HG03342 (cell line): ENCODE measurements at regions not wholly inside any gene's neighbourhood (a gene's known extent, or its start where the extent isn't known, plus 50 kb on each side); places are given as distances from the start of the nearest gene placed in this dataset.
"Not testable (repeated sequence)": the region's sequence is repeated elsewhere in the genome, so short reads cannot be mapped to it uniquely, and the experiment has no call there.

Source experiments
- ATAC-seq: cut with Tn5 transposase; IDR thresholded peaks from one replicate; pipeline ENCODE4 v1.9.1; 2021; ENCODE audit warnings: mild to moderate bottlenecking, moderate library complexity; ENCODE audit not compliant: unreplicated experiment

- ATAC-seq, result no peak
Observed at GRCh38 chr13:21872795-21873194, 201.9 kb downstream of the FGF9 start.

- no peak for ATAC-seq
Observed at GRCh38 chr13:21875116-21875515, 204.2 kb downstream of the FGF9 start.

DNA sequence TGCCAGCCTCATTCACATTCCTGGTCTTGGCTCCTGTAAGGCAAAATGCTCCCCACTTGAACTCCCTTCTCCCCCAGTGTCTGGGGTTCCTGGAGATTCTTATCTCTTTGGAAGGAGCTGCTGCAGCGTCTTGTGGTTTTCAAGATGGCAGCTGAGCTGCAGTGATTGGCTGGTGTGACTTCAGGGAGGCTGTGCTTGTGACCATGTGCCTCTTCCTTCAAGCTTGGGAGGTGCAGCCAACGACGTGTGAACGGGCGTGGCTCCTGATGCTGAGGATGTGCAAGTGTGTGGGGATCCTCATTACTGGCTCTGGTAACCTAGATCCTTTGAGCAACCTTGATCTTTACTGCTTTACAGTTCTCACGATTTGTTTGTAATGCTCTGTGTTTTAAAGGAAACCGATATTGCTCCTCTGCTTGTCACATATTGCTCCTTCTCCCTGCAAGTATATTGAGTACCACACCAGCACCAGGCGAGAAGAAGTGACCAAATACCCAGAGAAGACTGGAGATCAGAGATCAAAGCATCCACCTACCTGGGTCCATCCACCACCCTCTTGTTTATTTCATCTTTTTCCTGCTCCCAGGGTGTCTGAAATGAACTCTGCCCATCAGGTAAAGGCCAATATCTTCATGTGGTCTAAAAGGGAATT, 208.5 kb downstream of the FGF9 start:
- no peak for ATAC-seq

- no peak for ATAC-seq
Observed at GRCh38 chr13:21882766-21883165, 211.9 kb downstream of the FGF9 start.

GRCh38 chr13:21883713-21884112, 212.8 kb downstream of the FGF9 start:
- ATAC-seq, result no peak

- no peak for ATAC-seq
Observed at GRCh38 chr13:21884299-21884909, 213.5 kb downstream of the FGF9 start.

DNA sequence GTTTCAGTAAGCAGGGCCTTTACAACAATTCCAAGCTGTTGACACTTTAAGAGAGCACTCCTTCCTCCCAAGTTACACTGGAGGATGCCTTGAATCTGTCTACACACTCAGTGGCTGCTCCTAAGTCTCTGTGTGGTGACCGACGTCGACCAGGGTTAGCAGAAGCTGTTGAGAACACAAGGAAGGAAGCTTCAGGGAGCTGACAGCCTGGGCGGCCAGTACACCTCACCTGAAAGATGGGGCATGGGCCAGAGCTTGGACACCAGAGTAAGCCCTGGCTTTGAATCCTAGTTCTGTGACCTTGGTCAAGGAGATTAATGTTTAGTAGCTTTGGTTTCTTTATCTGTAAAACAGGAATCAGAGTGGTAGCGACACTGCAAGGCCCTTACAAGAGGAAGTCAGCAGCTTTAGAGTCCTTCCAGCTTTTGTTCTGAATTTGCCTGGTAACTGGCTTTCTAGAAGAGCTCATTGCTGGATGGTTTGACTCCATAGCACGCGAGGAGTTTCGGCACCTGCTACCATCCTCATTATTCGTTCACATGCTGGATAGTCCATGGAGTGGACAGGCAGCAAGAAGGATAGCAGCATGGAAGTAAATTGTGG, 214.2 kb downstream of the FGF9 start:
- ATAC-seq, result no peak

DNA sequence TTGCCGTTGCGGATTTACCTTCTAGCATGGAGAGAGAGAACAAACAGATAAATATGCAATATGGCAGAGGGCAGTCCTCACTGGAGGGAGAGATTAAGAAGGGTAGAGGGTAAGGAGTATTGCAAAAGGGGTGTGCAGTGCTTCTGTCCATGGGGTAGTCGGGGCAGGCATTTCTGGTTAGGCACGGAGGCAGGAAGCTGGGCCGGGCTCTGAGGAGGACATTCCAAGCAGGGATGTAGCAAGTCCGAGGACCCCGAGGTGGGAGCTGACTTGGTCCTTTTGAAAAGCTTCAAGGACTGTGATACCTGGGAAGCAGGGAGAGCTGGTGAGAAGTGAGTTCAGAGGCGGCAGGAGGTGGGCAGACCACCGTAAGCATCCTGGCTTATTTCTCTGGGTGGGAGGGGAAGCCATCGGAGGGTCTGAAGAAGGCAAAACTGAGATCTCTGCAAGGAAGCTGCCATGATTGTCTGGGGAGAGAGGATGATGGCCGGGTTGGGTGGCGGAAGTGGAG, 214.9 kb downstream of the FGF9 start:
- ATAC-seq, result no peak

DNA sequence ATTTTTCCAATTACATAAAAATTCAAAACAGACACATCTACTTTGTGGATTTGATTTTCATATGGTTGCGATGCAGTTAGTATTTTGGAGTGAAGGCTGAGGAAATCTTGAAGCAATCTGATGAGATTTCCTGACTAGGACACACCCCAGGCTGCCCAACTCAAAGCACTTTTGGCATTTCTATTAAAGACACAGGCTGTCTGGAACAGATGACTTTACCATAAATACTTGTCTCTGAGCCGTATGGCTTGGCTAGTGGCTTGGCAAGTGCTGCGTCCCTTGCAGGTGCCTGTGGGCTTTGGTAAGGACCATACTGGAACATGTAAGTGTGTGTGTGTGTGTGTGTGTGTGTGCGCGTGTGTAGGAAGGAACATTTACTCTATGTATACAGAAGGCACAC, 218.8 kb downstream of the FGF9 start:
- ATAC-seq, result no peak

- not testable (repeated sequence) for ATAC-seq
Observed at GRCh38 chr13:21890220-21890619, 219.3 kb downstream of the FGF9 start.

DNA sequence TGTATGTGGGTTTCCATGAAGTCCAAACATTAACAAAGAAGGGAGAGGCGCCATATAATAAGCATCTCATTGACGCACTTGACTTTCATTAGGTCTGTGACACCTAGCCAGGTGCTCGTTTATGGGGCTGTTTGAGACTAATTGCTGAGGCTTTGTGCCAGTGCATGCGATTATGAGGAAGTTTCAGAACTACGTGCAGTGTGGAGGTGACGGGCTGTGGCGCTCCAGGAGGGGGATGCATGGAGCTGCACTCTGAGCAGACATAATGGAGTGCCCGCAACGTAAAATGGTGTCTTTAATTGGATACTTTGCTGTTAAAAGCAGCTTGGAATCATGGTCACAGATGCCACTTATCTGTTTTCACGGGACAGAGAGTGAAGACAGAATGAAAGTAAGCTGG, 223.2 kb downstream of the FGF9 start:
- ATAC-seq, result no peak

DNA sequence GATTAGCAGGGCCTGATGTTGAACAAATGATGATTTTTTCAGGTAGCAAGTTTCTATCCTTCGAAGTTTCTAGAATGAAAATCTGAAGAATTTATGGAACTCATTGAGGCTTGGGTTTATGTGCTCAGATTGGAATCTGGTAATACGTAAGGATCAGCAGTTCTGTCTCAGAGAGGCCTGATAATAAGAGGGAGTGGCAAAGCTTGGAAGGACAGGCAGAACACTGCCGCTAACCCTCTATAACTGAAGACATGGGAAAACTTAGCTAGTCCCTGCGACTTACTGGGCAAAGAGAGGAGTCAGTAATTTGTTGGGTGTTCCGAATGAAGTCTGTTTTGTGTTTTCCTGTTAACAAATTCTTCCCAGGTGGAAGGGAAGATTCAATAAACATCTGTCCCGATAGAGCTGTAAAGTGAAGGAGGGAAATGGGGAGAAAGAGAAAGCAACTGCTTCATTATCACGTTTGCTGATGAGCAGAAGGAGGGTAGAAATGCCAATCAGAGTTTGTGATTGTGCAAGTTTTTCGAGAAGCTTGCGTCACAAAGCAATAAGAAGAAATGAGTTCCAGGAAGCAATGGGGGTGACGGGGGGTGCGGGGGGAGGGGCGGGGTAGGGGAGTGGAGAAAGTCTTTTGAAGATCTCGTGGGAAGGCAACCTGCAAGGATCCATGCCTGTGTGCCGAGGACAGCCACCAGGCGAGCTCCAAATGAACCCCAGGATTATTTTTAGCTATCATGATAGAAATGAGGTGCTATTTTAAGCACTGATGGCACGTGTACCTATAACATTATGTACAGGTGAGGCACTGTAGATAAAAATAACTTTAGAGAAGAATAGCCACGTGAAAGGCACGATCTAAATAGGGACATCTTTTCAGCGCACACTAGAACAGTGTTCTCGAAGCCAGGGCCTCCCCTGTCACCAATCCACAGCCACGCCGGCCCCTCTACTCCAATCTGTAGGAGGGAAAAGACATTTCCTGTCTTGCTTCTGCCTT, 224.1 kb downstream of the FGF9 start:
- ATAC-seq, result no peak

- ATAC-seq, result no peak
Observed at GRCh38 chr13:21895779-21896178, 224.9 kb downstream of the FGF9 start.

- ATAC-seq, result no peak
Observed at GRCh38 chr13:21897161-21897560, 226.3 kb downstream of the FGF9 start.

DNA sequence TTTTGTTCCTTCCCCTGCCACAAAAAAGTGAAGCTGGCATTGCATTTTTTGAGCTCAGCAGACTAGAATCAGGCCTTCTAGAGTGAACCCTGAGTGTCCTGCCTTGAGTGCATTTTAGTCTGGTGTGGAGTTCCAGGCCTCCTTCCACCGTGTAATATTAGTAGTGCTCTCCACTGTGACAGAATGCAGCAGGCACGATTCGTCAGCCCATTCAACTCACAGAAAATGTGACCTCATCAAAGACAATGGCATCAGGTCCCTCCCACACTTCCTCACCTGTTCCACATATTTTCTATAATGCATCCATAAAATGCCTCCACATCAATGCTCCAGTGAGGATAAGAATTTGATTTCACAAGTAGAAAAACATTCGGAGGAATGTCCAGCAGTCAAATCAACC, 227.6 kb downstream of the FGF9 start:
- no peak for ATAC-seq

DNA sequence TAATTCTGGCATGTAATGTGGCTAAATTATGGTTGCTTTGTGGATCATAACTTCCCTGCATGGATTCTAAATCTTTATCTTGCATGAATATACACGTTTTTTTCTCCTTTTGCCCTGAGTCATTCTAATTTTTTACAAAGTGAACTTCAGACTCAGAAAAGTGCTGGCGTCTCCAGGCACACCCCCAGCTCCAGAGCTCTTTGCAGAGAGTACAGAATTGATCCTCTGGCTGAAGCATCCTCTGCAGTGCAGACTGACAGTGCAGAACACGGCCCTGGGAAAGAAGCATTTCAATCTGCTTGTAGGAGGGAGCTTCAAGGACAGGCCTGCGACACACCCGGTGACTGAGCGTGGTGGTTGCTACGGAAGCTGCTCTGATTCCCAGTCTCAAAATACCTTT, 228.1 kb downstream of the FGF9 start:
- no peak for ATAC-seq

DNA sequence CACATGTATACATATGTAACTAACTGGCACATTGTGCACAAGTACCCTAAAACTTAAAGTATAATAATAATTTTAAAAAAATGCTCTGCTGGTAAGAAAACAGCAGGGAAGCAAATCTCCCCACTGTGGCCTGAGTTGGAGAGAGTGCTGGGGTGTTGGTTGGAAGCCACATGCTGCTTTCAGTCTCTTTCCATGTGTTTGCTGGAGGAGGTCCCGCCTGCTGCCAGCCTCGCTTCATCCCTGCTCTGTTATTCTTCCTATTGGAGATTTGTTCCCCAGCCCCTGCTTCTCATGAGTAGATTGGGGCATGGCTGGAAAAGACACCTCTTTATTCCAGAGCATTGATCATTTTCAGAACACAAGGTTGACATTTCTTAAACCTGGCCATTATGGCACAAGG, 230.5 kb downstream of the FGF9 start:
- ATAC-seq, result no peak

- ATAC-seq, result no peak
Observed at GRCh38 chr13:21901811-21902708, 231.2 kb downstream of the FGF9 start.

DNA sequence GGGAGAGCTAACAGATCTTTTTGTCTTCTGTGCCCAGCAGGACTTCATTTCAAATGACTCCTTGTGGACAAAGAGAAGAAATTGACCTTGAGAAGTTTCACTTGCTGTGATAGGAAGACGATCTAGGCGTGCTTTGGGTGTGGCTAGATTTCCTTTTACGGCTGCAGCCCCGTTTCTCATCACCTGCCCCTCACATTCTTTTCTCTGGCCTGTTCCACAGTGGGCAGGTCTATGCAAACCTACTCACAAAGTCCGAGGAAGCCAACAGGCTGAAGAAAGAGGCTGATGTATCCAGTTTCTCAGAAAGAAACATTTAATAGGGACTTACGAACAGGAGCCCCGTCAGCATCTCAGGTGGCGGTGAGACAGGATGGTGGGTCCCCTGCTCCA, 231.8 kb downstream of the FGF9 start:
- no peak for ATAC-seq

DNA sequence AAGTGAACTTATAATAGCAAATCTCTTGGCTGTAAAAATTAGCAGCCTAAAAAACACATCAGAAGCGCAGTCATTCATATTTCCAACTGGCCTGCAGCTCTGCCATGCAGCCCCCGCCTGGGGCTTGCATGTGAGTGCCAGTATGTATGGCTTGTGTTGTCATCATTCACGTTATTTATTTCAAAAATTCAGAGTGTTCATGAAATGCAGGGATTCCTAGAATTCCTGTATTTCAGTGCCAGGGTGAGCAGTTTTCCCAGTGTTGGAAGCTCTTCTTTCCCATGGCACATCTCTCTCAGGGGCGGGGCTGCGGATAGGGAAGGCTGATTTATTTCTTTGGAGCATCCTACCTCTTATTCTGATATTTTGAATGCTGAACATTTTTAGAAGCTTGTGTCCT, 234.6 kb downstream of the FGF9 start:
- no peak for ATAC-seq
